ENCODE measurements at regions not wholly inside any gene's neighbourhood (a gene's known extent, or its start where the extent isn't known, plus 50 kb on each side); places are given as distances from the start of the nearest gene placed in this dataset.

- H3K27me3 ChIP-seq (replicated peaks; ENCODE audit: insufficient read depth, low read depth, low read length, poor library complexity): no peaks in the 10 kb centered on the region
- H3K4me3 ChIP-seq (ENCODE audit: low read depth, low read length, poor library complexity, severe bottlenecking): no peak overlapping the region
- H3K9me3 ChIP-seq (ENCODE audit: low read depth, low read length, poor library complexity, severe bottlenecking): peaks cover 20% of the 10 kb centered on the region
- no peak overlapping the region for H3K27ac ChIP-seq (ENCODE audit: low read depth, low read length, poor library complexity, severe bottlenecking)
- POLR2A ChIA-PET (ENCODE audit: low non-redundant PET): no interaction called here
- no peak for DNase-seq (ENCODE audit: low spot score)
- no TSS peak for BruUV-seq (replicated peaks)
- CTCF ChIA-PET: no interaction called here
- H3K36me3 ChIP-seq (ENCODE audit: insufficient read depth, low read length, poor library complexity, severe bottlenecking): no peaks in the 10 kb centered on the region
- intact Hi-C loops (cut with micrococcal nuclease; ENCODE audit: unreplicated experiment): no loop called here
- no peaks in the 10 kb centered on the region for H3K4me1 ChIP-seq (ENCODE audit: insufficient read depth, low read length, poor library complexity, severe bottlenecking)
- TF ChIP-seq CTCF (conservative IDR thresholded peaks at IDR 0.05; ENCODE audit: low read depth, low read length) (no peak), EZH2 (IDR thresholded peaks at IDR 0.05; ENCODE audit: borderline replicate concordance, low read depth, low read length, poor library complexity, severe bottlenecking) (no peak)
Measured at GRCh38 chr15:25563596-25563995, 124.8 kb upstream of the UBE3A start.

GRCh38 chr15:25557926-25558325 is 119.1 kb upstream of the UBE3A start:
- Histone ChIP-seq H3K4me3 (ENCODE audit: low read depth, low read length, poor library complexity, severe bottlenecking) (no peak overlapping the region), H3K27me3 (replicated peaks; ENCODE audit: insufficient read depth, low read depth, low read length, poor library complexity) (no peaks in the 10 kb centered on the region), H3K9me3 (ENCODE audit: low read depth, low read length, poor library complexity, severe bottlenecking) (peaks cover 40% of the 10 kb centered on the region), H3K36me3 (ENCODE audit: insufficient read depth, low read length, poor library complexity, severe bottlenecking) (no peaks in the 10 kb centered on the region), H3K27ac (ENCODE audit: low read depth, low read length, poor library complexity, severe bottlenecking) (no peak overlapping the region), H3K4me1 (ENCODE audit: insufficient read depth, low read length, poor library complexity, severe bottlenecking) (no peaks in the 10 kb centered on the region)
- CTCF ChIA-PET: no interaction called here
- POLR2A ChIA-PET (ENCODE audit: low non-redundant PET): no interaction called here
- DNase-seq (ENCODE audit: low spot score): no peak
- intact Hi-C loops (cut with micrococcal nuclease; ENCODE audit: unreplicated experiment): no loop called here
- BruUV-seq (replicated peaks): no TSS peak
- TF ChIP-seq CTCF (conservative IDR thresholded peaks at IDR 0.05; ENCODE audit: low read depth, low read length) (no peak), EZH2 (IDR thresholded peaks at IDR 0.05; ENCODE audit: borderline replicate concordance, low read depth, low read length, poor library complexity, severe bottlenecking) (no peak)

- intact Hi-C loops (cut with micrococcal nuclease; ENCODE audit: unreplicated experiment): no loop called here
- no TSS peak for BruUV-seq (replicated peaks)
- no peak overlapping the region for H3K27ac ChIP-seq (ENCODE audit: low read depth, low read length, poor library complexity, severe bottlenecking)
- H3K27me3 ChIP-seq (replicated peaks; ENCODE audit: insufficient read depth, low read depth, low read length, poor library complexity): no peaks in the 10 kb centered on the region
- no peaks in the 10 kb centered on the region for H3K4me1 ChIP-seq (ENCODE audit: insufficient read depth, low read length, poor library complexity, severe bottlenecking)
- no peak for TF ChIP-seq CTCF (conservative IDR thresholded peaks at IDR 0.05; ENCODE audit: low read depth, low read length)
- TF ChIP-seq EZH2 (IDR thresholded peaks at IDR 0.05; ENCODE audit: borderline replicate concordance, low read depth, low read length, poor library complexity, severe bottlenecking): no peak
- ChIA-PET CTCF (no interaction called here), POLR2A (ENCODE audit: low non-redundant PET) (no interaction called here)
- no peaks in the 10 kb centered on the region for H3K36me3 ChIP-seq (ENCODE audit: insufficient read depth, low read length, poor library complexity, severe bottlenecking)
- no peak overlapping the region for H3K4me3 ChIP-seq (ENCODE audit: low read depth, low read length, poor library complexity, severe bottlenecking)
- peaks cover 40% of the 10 kb centered on the region for H3K9me3 ChIP-seq (ENCODE audit: low read depth, low read length, poor library complexity, severe bottlenecking)
- no peak for DNase-seq (ENCODE audit: low spot score)
Measured at GRCh38 chr15:25556136-25556535, 117.3 kb upstream of the UBE3A start.

All from A673 (cell line).